MCF 10A (cell line): ENCODE measurements at regions not wholly inside any gene's neighbourhood (a gene's known extent, or its start where the extent isn't known, plus 50 kb on each side); places are given as distances from the start of the nearest gene placed in this dataset.

Experiments
- BruUV-seq: library from RNA; stranded (reverse); fragments of 400-500 nt; replicated peaks from 2 replicates; lab custom pipeline; 2021; lab: Mats Ljungman, UMichigan
- CTCF ChIA-PET: fragments of 300-600 bp; sonication (Branson Sonifier 250); formaldehyde crosslinking; extraction: SDS; loops from one replicate; lab custom pipeline; 2021; ENCODE audit warnings: antibody characterized with exemption, inconsistent platforms; lab: Yijun Ruan, JAX
- POLR2A ChIA-PET: fragments of 300-600, 350-650 bp; sonication (Branson Sonifier 250); formaldehyde crosslinking; extraction: SDS; loops from one replicate; lab custom pipeline; 2020; ENCODE audit warnings: antibody characterized with exemption, inconsistent platforms; lab: Yijun Ruan, JAX
- DNase-seq: peaks from one replicate; pipeline ENCODE4 v3.0.0-alpha.2; 2018; ENCODE audit not compliant: unreplicated experiment
- H3K27ac Mint-ChIP-seq: one replicate; pipeline ENCODE4 v1.8.0; 2022; ENCODE audit warnings: mild to moderate bottlenecking, low read depth, mixed read lengths; ENCODE audit not compliant: unreplicated experiment
- H3K27me3 Mint-ChIP-seq: one replicate; pipeline ENCODE4 v1.8.0; 2022; ENCODE audit warnings: mixed read lengths; ENCODE audit not compliant: insufficient read depth, unreplicated experiment
- H3K36me3 Mint-ChIP-seq: one replicate; pipeline ENCODE4 v1.8.0; 2022; ENCODE audit warnings: mild to moderate bottlenecking, moderate library complexity, mixed read lengths; ENCODE audit not compliant: insufficient read depth, unreplicated experiment
- H3K4me1 Mint-ChIP-seq: one replicate; pipeline ENCODE4 v1.8.0; 2022; ENCODE audit warnings: mixed read lengths; ENCODE audit not compliant: insufficient read depth, unreplicated experiment
- H3K4me3 Mint-ChIP-seq: one replicate; pipeline ENCODE4 v1.8.0; 2022; ENCODE audit warnings: mild to moderate bottlenecking, moderate library complexity, mixed read lengths; ENCODE audit not compliant: unreplicated experiment
- H3K9me3 Mint-ChIP-seq: one replicate; pipeline ENCODE4 v1.8.0; 2022; ENCODE audit warnings: mixed read lengths; ENCODE audit not compliant: unreplicated experiment
- intact Hi-C: fragments of 100-400 bp; cut with micrococcal nuclease; formaldehyde crosslinking; loops from 2 replicates; pipeline ENCODE4 v1.14.1; 2022
- TF ChIP-seq, protein P1 (sequence below): fragments of 200-600 bp; IDR thresholded peaks from one replicate; pipeline ENCODE4 v1.8.0; 2022; ENCODE audit warnings: antibody characterized with exemption, mild to moderate bottlenecking; ENCODE audit not compliant: unreplicated experiment

DNA sequence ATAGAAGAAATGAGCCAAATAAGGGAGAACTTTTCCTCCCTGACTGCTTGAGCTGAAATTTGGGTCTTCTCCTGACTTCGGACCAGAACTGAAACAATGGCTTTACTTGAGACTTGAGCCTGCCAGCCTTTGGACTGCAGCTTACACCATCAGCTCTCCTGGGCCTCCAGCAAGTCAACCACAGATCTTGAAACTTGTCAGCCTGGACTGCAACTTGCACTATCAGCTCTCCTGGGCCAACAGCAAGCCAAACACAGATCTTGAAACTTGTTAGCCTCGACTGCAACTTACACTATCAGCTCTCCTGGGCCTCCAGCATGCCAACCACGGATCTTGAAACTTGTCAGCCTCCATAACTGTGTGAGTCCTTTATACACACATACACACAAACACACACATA is 425.9 kb upstream of the PCDH7 start:
- intact Hi-C loops: no loop called here
- no peak for DNase-seq
- POLR2A ChIA-PET: no interaction called here
- CTCF ChIA-PET: interaction anchor here (0.6 kb wide), 1 partner anchor 650 kb away, joined by 3 read pairs; no protein-coding TSS in a partner anchor
- no peak overlapping the region for H3K4me3 Mint-ChIP-seq
- TF ChIP-seq, protein P1, sequence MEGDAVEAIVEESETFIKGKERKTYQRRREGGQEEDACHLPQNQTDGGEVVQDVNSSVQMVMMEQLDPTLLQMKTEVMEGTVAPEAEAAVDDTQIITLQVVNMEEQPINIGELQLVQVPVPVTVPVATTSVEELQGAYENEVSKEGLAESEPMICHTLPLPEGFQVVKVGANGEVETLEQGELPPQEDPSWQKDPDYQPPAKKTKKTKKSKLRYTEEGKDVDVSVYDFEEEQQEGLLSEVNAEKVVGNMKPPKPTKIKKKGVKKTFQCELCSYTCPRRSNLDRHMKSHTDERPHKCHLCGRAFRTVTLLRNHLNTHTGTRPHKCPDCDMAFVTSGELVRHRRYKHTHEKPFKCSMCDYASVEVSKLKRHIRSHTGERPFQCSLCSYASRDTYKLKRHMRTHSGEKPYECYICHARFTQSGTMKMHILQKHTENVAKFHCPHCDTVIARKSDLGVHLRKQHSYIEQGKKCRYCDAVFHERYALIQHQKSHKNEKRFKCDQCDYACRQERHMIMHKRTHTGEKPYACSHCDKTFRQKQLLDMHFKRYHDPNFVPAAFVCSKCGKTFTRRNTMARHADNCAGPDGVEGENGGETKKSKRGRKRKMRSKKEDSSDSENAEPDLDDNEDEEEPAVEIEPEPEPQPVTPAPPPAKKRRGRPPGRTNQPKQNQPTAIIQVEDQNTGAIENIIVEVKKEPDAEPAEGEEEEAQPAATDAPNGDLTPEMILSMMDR: no peak
- no peaks in the 10 kb centered on the region for H3K9me3 Mint-ChIP-seq
- no peaks in the 10 kb centered on the region for H3K4me1 Mint-ChIP-seq
- H3K36me3 Mint-ChIP-seq: no peaks in the 10 kb centered on the region
- no peak overlapping the region for H3K27ac Mint-ChIP-seq
- no peaks in the 10 kb centered on the region for H3K27me3 Mint-ChIP-seq
- no TSS peak for BruUV-seq

DNA sequence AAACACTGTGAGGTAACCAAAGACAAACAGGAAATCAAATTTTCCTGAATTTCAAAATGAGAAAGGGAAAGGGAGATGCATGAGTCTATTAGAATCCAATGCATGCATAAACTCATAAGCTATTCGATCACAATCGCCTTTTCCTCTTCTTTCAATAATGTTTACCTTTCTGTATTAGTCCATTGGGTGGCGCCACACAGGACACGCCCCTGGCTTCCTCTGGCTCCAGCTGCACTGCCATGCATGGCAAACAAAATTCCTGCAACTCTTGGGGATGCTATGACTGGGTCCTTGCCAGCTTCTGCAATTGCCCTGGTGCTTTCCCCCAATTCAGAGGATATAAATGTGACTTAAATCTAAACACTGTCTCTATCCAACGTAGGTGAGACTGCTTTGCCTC is 424.5 kb upstream of the PCDH7 start:
- no peaks in the 10 kb centered on the region for H3K27me3 Mint-ChIP-seq
- POLR2A ChIA-PET: no interaction called here
- no TSS peak for BruUV-seq
- CTCF ChIA-PET: no interaction called here
- H3K4me3 Mint-ChIP-seq: no peak overlapping the region
- H3K4me1 Mint-ChIP-seq: no peaks in the 10 kb centered on the region
- TF ChIP-seq, protein P1: no peak
- no peak overlapping the region for H3K27ac Mint-ChIP-seq
- H3K9me3 Mint-ChIP-seq: no peaks in the 10 kb centered on the region
- intact Hi-C loops: no loop called here
- H3K36me3 Mint-ChIP-seq: no peaks in the 10 kb centered on the region
- no peak for DNase-seq

DNA sequence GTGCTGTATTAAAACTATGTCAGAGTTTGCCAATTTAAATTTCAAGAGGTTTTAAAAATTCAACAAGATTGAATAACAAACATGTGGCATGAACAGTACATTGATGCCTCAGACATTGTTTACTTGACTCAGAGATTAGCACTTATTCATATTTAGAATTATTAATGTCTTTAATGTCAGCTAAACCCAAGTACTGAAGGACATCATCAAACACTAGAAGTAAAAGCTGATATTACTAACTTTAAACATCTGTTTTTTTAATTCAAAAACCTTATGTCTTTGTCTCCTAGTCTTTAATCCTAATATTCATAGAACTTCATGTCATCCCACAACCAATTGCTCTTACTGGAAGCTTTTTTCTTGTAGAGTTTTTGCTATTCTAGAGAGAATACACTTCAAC is 406.2 kb upstream of the PCDH7 start:
- TF ChIP-seq, protein P1: no peak
- Mint-ChIP-seq H3K4me1 (no peaks in the 10 kb centered on the region), H3K4me3 (no peak overlapping the region), H3K27me3 (no peaks in the 10 kb centered on the region), H3K9me3 (peaks cover 9% of the 10 kb centered on the region), H3K27ac (no peak overlapping the region), H3K36me3 (no peaks in the 10 kb centered on the region)
- intact Hi-C loops: no loop called here
- POLR2A ChIA-PET: no interaction called here
- no TSS peak for BruUV-seq
- CTCF ChIA-PET: no interaction called here
- no peak for DNase-seq

DNA sequence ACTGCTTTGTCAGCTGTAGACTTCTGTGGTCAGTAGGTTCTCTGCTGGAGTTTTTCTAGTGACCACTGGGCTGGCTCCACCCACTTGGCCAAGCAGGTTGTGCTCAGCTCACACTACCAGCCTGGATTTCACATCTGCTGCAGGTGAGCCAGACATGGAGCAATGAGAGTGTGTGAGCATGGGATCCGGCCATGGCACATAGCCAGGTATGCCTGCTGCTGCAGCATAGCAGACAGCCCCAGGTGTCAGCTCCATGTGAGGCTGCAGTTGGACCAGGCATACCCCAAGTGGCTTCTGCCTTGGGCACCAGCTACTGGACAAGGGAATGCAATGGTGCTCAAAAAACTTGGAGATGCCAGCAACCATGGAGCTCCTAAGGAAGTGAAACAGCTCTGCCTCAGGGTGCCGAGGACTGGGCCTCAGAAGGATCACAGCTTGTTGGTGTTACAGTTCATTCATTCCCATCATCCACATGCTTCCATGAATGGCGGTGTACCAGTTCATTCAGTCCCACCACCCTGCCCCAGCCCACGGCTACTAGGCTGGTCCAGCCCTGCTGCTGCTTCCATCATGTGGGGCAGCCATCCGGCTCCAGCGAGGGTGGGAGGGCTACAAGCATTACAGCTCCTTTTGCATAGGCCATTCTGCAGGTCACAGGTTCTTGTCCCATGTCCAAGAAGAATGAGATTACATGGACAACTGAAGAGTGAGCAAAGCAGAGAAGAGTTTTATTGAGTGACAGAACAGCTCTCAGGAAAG is 389.1 kb upstream of the PCDH7 start:
- H3K27me3 Mint-ChIP-seq: no peaks in the 10 kb centered on the region
- no peaks in the 10 kb centered on the region for H3K4me1 Mint-ChIP-seq
- intact Hi-C loops: no loop called here
- H3K4me3 Mint-ChIP-seq: no peak overlapping the region
- no peak for DNase-seq
- POLR2A ChIA-PET: interaction anchor here (1.0 kb wide), 1 partner anchor 20 kb away, joined by 3 read pairs; no protein-coding TSS in a partner anchor
- CTCF ChIA-PET: interaction anchor here (0.7 kb wide), 2 partner anchors 216 to 835 kb away, joined by 3 to 4 read pairs; no protein-coding TSS in a partner anchor
- H3K9me3 Mint-ChIP-seq: peaks cover 6% of the 10 kb centered on the region
- no peaks in the 10 kb centered on the region for H3K36me3 Mint-ChIP-seq
- TF ChIP-seq, protein P1: no peak
- H3K27ac Mint-ChIP-seq: no peak overlapping the region
- BruUV-seq: no TSS peak
